ENCODE measurements at regions not wholly inside any gene's neighbourhood (a gene's known extent, or its start where the extent isn't known, plus 50 kb on each side); places are given as distances from the start of the nearest gene placed in this dataset.
A peak's percentile ranks its signal among the peaks of the same experiment; 100 is the strongest.

DNA sequence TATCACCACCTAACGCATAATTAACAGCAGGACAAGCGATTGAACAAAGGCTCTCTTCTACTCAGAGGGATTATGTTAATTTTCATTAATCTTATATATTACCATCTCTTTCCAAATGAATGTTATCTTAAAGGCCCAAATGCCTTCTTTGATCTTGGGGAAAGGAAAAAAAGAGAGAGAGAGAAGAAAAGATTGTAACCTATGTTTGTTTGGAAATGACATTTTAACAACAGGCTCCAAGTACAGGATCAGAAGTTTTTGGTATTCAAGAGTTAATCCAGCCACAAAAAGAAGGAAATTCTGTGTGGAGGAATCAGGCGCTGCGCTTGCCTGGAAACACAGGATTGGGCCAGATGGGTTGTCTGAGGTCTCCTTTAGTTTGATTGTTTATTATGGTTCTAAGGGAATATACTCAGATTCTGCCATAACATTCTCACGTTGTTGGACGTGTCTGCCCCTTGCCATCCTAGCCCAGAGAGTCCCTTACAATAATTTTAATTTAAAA, 100.7 kb upstream of the STX18 start:
- Histone ChIP-seq H3K27me3 (ENCODE audit: insufficient read depth, low read length) (peaks cover 14% of the 10 kb centered on the region), H3K4me3 (ENCODE audit: low read length) (no peak overlapping the region), H3K9me3 (ENCODE audit: insufficient read depth, low read depth, low read length) (no peaks in the 10 kb centered on the region), H3K36me3 (ENCODE audit: insufficient read depth, low read depth, low read length) (no peaks in the 10 kb centered on the region), H3K27ac (ENCODE audit: low read length) (no peak overlapping the region), H3K9ac (ENCODE audit: low read depth, low read length) (no peak overlapping the region), H3K4me1 (ENCODE audit: insufficient read depth, low read length) (peaks cover 20% of the 10 kb centered on the region)

DNA sequence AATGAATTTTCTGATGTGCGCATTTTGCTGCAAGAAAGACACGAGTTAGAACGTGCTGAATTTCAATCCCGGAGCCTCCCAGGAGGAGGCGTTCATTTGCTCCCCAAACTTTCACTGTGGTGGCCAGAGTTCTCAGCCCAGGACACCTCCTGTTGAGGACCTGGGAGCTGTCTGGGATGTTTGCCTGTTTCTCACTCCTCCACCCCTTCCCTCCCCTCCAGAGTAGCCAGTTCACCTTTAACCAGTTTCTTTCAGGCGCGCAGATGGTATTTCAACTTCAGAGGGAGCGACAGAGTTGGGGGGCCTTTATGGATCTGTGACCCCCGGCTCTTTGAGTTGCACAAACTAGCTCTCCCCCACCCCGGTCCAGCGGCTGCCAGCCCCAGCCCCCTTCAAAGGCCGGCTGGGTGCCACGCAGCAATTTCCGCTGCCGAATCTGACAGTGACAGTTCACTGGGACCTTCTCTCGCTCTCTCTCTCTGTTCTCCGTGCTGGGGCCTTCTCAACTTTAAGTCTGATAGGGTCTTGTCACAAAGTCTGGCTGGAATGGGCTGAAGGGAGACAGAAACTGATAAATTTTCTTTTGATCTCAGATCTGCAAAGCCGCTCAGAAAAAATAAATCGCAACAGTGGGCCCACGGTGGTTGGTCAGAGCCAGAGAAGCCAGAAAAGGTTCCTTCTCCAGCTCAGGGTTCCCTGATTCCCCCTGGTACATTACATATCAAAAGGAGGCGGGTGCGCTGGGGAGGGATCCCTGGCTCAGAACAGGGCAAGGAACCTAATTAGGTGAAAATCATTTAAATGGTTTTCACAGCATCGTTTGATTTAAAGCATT, 100.0 kb upstream of the STX18 start:
- Histone ChIP-seq H3K4me3 (ENCODE audit: low read length) (peak overlapping the region; percentile 21; the same call in 1 of the 2 replicates), H3K27ac (ENCODE audit: low read length) (no peak overlapping the region), H3K9ac (ENCODE audit: low read depth, low read length) (peak overlapping the region; percentile 21; the same call in 1 of the 2 replicates)

DNA sequence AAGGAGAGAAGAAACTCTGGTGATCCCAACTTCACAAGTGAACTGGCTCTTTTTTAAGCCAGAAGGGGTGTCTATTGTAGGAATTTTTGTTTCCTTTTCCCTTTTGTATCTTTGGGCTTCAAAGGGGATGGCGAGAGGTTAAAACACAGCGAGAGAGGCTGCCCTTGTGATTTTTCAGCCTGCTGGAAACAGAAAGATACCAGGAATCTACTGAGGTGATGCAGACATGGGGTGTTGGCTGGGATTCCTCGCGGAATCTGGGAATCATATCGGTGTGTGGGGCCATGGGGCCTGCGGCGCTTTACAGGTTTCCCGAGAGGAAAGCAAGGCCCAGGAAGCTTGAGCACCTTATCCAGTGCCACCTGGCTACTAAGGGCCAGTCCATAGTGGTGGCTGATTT, 99.4 kb upstream of the STX18 start:
- peaks cover 20% of the 10 kb centered on the region for H3K4me1 ChIP-seq (ENCODE audit: insufficient read depth, low read length)
- no peaks in the 10 kb centered on the region for H3K36me3 ChIP-seq (ENCODE audit: insufficient read depth, low read depth, low read length)
- no peaks in the 10 kb centered on the region for H3K9me3 ChIP-seq (ENCODE audit: insufficient read depth, low read depth, low read length)
- peaks cover 14% of the 10 kb centered on the region for H3K27me3 ChIP-seq (ENCODE audit: insufficient read depth, low read length)
- H3K4me3 ChIP-seq (ENCODE audit: low read length) = peak overlapping the region; percentile 21; the same call in 1 of the 2 replicates
- H3K9ac ChIP-seq (ENCODE audit: low read depth, low read length) = peak overlapping the region; percentile 21; the same call in 1 of the 2 replicates
- H3K27ac ChIP-seq (ENCODE audit: low read length) = no peak overlapping the region

More for the DNA sequence above, 100.0 kb upstream of the STX18 start:
- Histone ChIP-seq H3K9me3 (ENCODE audit: insufficient read depth, low read depth, low read length) (no peaks in the 10 kb centered on the region), H3K36me3 (ENCODE audit: insufficient read depth, low read depth, low read length) (no peaks in the 10 kb centered on the region), H3K4me1 (ENCODE audit: insufficient read depth, low read length) (peaks cover 20% of the 10 kb centered on the region), H3K27me3 (ENCODE audit: insufficient read depth, low read length) (peaks cover 14% of the 10 kb centered on the region)

DNA sequence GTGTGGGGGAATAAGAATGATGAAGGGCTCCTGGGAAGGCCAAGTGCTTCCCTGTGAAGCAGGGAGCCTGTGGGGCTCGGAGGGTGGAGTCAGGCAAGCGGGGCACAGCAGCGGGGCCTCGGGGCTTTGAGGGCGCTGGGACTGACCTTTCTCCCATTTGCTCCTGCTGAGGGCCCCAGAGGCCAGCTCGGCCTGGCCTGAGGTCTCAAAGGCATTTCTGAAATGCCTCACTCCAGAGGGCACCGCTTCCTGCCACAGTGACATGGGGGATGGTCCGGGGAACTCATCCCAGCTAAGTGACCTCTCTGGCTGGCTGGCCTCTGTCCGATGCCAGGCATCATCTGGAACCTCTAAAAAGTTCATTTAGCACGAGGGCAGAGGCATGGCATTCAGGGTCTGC, 98.8 kb upstream of the STX18 start:
- Histone ChIP-seq H3K4me3 (ENCODE audit: low read length) (peak overlapping the region; percentile 21; the same call in 1 of the 2 replicates), H3K9me3 (ENCODE audit: insufficient read depth, low read depth, low read length) (no peaks in the 10 kb centered on the region), H3K27me3 (ENCODE audit: insufficient read depth, low read length) (peaks cover 14% of the 10 kb centered on the region), H3K36me3 (ENCODE audit: insufficient read depth, low read depth, low read length) (no peaks in the 10 kb centered on the region), H3K9ac (ENCODE audit: low read depth, low read length) (no peak overlapping the region), H3K4me1 (ENCODE audit: insufficient read depth, low read length) (peaks cover 20% of the 10 kb centered on the region), H3K27ac (ENCODE audit: low read length) (no peak overlapping the region)

DNA sequence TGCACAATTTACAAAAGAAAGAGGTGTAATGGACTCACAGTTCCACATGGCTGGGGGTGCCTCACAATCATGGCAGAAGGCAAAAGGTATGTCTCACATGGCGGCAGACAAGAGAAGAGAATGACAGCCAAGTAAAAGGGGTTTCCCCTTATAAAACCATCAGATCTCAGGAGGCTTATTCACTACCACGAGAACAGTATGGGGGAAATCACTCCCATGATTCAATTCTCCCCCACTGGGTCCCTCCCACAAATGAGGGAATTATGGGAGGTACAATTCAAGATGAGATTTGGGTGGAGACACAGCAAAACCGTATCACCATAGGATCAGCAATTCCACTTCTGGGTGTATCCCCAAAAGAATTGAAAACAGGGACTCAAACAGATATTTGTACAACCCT, 97.5 kb upstream of the STX18 start:
- no peak overlapping the region for H3K27ac ChIP-seq (ENCODE audit: low read length)
- no peak overlapping the region for H3K4me3 ChIP-seq (ENCODE audit: low read length)

DNA sequence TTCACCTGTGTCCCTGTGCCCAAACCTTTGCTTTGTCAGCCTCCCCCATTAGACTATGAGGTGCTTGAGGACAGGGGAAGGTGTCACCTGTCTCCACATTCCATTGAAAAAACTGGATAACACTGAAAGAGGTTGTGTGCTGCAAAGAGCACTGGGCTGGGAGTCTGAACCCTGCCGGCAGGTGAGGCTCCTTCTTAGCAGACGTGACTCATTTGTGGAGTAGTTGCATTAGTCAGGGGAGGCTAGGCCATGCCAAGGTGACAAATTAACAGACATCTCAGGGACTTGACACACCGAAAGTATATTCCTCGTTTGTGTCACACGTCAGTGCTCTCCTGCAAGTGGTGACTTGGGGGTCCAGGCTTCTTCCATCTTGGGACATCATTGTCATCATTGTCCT, 95.9 kb upstream of the STX18 start:
- Histone ChIP-seq H3K36me3 (ENCODE audit: insufficient read depth, low read depth, low read length) (no peaks in the 10 kb centered on the region), H3K9ac (ENCODE audit: low read depth, low read length) (no peak overlapping the region), H3K27me3 (ENCODE audit: insufficient read depth, low read length) (peaks cover 14% of the 10 kb centered on the region; the same call in 1 of the 2 replicates), H3K4me3 (ENCODE audit: low read length) (no peak overlapping the region), H3K27ac (ENCODE audit: low read length) (no peak overlapping the region), H3K9me3 (ENCODE audit: insufficient read depth, low read depth, low read length) (no peaks in the 10 kb centered on the region), H3K4me1 (ENCODE audit: insufficient read depth, low read length) (peaks cover 20% of the 10 kb centered on the region)

More for the DNA sequence above, 97.5 kb upstream of the STX18 start:
- no peak overlapping the region for H3K9ac ChIP-seq (ENCODE audit: low read depth, low read length)
- H3K27me3 ChIP-seq (ENCODE audit: insufficient read depth, low read length) = peaks cover 14% of the 10 kb centered on the region
- no peaks in the 10 kb centered on the region for H3K36me3 ChIP-seq (ENCODE audit: insufficient read depth, low read depth, low read length)
- no peaks in the 10 kb centered on the region for H3K9me3 ChIP-seq (ENCODE audit: insufficient read depth, low read depth, low read length)
- peaks cover 20% of the 10 kb centered on the region for H3K4me1 ChIP-seq (ENCODE audit: insufficient read depth, low read length)

DNA sequence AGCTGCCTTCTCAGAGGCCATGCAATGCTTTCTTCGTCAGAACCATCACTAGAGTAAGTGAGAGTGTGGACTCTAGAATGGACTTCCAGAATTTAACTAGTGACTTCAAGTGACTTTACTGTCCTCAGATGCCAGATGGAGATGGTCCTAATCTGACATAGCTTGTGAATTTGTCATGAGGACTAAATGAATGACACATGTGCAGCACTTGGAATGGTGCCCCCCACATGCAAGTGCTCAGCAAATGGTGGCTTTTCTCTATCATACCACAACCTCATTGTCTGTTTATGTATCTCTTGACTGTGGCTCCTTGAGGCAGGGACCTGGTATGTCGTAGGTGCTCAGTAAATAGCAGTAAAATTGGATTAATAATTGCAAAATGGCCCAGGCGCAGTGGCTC, 91.6 kb upstream of the STX18 start:
- Histone ChIP-seq H3K9ac (ENCODE audit: low read depth, low read length) (no peak overlapping the region), H3K27me3 (ENCODE audit: insufficient read depth, low read length) (no peaks in the 10 kb centered on the region), H3K4me3 (ENCODE audit: low read length) (no peak overlapping the region), H3K4me1 (ENCODE audit: insufficient read depth, low read length) (no peaks in the 10 kb centered on the region), H3K27ac (ENCODE audit: low read length) (no peak overlapping the region), H3K36me3 (ENCODE audit: insufficient read depth, low read depth, low read length) (no peaks in the 10 kb centered on the region), H3K9me3 (ENCODE audit: insufficient read depth, low read depth, low read length) (no peaks in the 10 kb centered on the region)

DNA sequence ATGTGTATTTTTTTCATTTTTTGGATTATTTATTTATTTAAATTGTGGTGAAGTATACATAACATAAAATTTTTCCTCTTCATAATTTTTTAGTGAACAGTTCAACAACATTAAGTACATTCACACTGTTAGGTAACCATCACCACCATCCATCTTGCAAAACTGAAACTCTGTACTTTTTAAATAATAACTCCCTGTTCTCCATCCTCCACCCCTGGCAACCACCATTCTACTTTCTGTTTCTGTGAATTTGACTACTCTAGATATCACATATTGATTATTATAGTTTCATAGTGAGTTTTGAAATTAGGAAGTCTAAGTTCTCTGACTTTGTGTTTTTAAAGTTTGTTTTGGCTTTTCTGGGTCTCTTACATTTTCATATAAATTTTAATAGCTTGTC, 89.3 kb upstream of the STX18 start:
- Histone ChIP-seq H3K9me3 (ENCODE audit: insufficient read depth, low read depth, low read length) (no peaks in the 10 kb centered on the region), H3K9ac (ENCODE audit: low read depth, low read length) (no peak overlapping the region), H3K4me1 (ENCODE audit: insufficient read depth, low read length) (peaks cover 9% of the 10 kb centered on the region; the same call in 1 of the 2 replicates), H3K27ac (ENCODE audit: low read length) (no peak overlapping the region), H3K4me3 (ENCODE audit: low read length) (no peak overlapping the region), H3K27me3 (ENCODE audit: insufficient read depth, low read length) (no peaks in the 10 kb centered on the region; the same call in 1 of the 2 replicates), H3K36me3 (ENCODE audit: insufficient read depth, low read depth, low read length) (no peaks in the 10 kb centered on the region)

DNA sequence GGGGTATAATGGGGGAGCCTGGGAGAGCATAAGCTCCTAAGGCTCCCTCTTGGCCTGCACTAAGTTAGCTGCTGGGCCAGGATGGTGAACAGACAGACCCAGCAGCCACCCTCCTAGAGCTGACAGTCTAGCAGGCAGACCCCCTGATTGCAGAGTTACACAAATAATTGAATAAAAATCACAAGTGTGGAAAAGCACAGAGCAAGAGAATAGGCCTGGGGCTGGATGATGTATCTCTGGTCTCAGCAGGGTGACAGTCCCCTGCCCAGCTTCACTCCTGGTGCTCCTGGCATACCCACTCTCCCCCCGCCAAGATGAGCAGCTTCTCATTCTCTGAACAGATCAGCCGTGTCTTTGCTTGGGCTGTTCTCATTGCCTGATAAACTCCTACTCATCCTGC, 86.1 kb upstream of the STX18 start:
- no peak overlapping the region for H3K27ac ChIP-seq (ENCODE audit: low read length)
- no peaks in the 10 kb centered on the region for H3K9me3 ChIP-seq (ENCODE audit: insufficient read depth, low read depth, low read length)
- H3K4me1 ChIP-seq (ENCODE audit: insufficient read depth, low read length) = peaks cover 9% of the 10 kb centered on the region; the same call in 1 of the 2 replicates
- no peaks in the 10 kb centered on the region; the same call in 1 of the 2 replicates for H3K27me3 ChIP-seq (ENCODE audit: insufficient read depth, low read length)
- H3K9ac ChIP-seq (ENCODE audit: low read depth, low read length) = no peak overlapping the region
- H3K4me3 ChIP-seq (ENCODE audit: low read length) = no peak overlapping the region
- H3K36me3 ChIP-seq (ENCODE audit: insufficient read depth, low read depth, low read length) = no peaks in the 10 kb centered on the region

DNA sequence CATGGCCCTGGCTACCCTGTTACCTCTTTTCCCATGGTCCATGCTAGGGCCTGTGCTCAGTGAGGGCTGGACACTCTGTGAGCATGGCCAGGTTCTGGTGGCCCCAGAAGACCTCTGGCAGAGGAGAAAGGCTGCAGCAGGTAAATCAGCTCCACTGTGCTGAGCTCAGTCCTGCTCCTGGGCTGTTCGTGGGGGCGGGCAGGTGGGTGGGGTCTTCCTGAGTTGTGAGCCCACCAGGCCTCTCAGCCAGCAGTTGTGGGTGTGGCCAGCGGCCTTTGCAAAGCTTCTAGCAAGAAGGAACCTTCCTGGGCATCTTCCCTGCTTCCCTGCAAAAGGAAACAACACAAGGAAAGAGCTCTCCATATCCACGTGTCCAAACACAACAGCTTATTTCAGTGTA, 85.3 kb upstream of the STX18 start:
- no peaks in the 10 kb centered on the region for H3K36me3 ChIP-seq (ENCODE audit: insufficient read depth, low read depth, low read length)
- H3K4me1 ChIP-seq (ENCODE audit: insufficient read depth, low read length) = peaks cover 9% of the 10 kb centered on the region; the same call in 1 of the 2 replicates
- H3K9me3 ChIP-seq (ENCODE audit: insufficient read depth, low read depth, low read length) = no peaks in the 10 kb centered on the region
- H3K9ac ChIP-seq (ENCODE audit: low read depth, low read length) = no peak overlapping the region
- no peak overlapping the region for H3K27ac ChIP-seq (ENCODE audit: low read length)
- no peaks in the 10 kb centered on the region; the same call in 1 of the 2 replicates for H3K27me3 ChIP-seq (ENCODE audit: insufficient read depth, low read length)
- no peak overlapping the region for H3K4me3 ChIP-seq (ENCODE audit: low read length)

DNA sequence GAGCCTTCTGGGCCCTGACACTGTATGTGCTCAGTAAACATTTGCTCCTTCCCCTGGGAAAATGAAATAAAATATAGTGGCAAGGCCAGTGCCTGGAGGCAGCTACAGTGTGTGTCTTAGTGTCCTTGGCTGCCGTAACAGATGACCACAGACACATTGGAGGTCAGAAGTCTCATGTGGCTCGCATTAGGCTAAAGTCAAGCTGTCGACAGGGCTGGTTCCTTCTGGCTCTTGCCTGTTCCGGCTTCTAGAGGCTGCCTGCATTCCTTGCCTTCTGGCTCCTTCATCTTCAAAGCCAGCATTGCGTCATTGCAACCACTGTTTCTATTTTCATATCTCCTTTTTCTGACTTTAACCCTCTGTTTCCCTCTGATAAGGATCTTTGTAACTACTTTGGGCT, 83.6 kb upstream of the STX18 start:
- Histone ChIP-seq H3K27ac (ENCODE audit: low read length) (no peak overlapping the region), H3K4me1 (ENCODE audit: insufficient read depth, low read length) (peaks cover 9% of the 10 kb centered on the region; the same call in 1 of the 2 replicates), H3K27me3 (ENCODE audit: insufficient read depth, low read length) (no peaks in the 10 kb centered on the region; the same call in 1 of the 2 replicates), H3K4me3 (ENCODE audit: low read length) (no peak overlapping the region), H3K9me3 (ENCODE audit: insufficient read depth, low read depth, low read length) (no peaks in the 10 kb centered on the region), H3K36me3 (ENCODE audit: insufficient read depth, low read depth, low read length) (no peaks in the 10 kb centered on the region), H3K9ac (ENCODE audit: low read depth, low read length) (no peak overlapping the region)
